DMS153 (cell line): ENCODE measurements at regions not wholly inside any gene's neighbourhood (a gene's known extent, or its start where the extent isn't known, plus 50 kb on each side); places are given as distances from the start of the nearest gene placed in this dataset.
"Not testable (repeated sequence)": the region's sequence is repeated elsewhere in the genome, so short reads cannot be mapped to it uniquely, and the experiment has no call there.

ENCODE experiments used
- DNase-seq: peaks from one replicate; lab custom pipeline; 2025; lab: John Stamatoyannopoulos, UW

DNA sequence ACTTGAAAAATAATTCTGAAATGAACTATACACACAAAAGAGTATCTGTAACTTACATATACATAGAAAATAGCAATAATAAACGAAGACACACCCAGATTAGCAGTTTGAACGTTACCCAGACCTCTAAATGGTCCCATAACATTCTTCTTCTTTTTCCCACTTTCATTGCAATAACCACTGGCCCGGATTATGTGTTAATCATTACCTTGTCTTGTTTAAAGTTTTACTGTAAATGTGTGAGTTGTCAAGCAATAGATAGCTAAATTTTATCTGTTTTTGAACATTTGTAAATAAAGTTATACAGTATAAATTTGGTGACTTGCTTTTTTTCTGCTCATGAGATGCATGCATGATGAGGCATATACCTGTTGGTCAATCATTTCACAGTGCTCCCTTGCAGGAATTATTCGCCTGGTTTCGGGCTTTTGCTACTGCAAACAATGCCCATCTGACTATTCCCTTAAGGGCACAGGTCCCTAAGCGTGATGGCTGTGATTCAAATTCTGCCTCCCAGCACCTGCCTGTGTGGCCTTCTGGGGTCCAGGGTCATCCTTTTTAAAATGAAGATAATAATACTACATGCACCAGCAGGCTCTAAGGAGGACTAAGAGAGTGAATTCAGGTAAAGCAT is 66.1 kb downstream of the GADD45G start:
- DNase-seq: no peak

DNA sequence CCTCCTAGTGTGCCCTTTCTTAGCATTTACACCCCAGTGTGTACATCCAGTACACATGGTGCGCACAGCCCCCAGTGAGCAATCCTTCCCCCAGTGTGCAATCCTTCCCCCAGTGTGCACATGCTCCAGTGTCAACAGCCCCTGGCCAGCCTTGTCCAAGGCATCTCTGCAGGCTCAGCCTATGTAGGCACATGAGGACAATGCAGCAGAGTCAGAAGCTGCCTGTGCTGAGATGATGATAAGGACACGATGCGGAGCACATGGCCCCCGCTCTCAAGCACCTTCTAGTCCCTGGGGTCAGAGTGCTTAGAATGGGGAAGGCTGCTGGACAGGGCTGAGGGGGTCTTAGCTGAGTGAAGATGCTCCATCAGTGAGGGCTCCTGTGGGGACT is 69.8 kb downstream of the GADD45G start:
- DNase-seq: no peak

DNA sequence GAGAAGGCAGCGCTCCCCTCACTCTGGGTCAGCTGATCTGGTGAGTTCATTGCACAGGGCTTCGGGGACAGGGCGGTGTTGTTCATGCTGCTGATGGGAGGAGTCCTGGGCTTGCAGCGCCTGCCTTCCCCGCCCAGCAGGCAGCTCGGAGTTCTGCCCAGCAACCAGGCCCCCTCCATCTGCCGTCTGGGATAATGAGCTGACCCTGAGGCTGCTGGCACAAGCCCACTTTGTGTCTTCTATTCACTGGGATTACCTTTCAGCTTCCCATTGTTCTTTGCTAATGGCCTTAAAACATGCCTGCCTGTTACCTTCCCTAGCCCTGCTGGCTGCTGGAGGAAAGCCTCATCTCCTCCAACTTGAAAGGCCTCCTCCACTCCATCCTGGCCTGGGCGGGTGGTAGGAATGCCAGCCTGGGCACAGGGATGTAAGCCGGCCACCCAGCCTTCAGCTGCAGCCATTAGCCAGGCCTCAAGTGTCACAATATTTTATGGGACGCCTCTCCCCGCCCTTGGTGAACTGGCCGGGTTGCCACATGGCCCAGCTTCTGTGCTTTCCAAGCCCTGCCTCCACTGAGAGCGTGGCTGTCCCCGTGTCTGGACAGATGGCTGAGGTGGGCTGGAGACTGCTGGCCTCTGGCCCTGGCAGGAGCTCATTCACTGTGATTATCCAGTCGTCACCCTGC is 70.4 kb downstream of the GADD45G start:
- DNase-seq: peak; percentile 82

DNA sequence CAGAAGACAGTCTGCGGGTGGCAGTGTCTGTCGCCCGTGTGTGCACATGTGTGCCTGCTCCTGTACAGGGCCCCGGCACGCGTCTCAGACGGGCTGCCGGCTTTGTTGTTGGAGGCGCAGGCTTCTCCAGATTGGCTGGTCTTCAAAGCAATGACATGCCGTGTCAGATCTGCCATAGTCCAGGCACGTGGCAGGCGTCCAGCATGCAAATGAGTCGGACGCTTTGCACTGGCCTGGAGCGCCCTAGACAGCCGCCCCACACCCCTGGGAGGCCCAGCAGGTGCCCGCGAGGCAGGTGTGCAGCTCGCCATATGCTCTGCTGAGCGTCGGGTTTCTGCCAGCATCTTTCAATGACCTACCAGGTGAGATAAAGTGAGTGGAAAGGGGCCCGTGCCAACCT is 71.5 kb downstream of the GADD45G start:
- DNase-seq: peak; percentile 99

DNA sequence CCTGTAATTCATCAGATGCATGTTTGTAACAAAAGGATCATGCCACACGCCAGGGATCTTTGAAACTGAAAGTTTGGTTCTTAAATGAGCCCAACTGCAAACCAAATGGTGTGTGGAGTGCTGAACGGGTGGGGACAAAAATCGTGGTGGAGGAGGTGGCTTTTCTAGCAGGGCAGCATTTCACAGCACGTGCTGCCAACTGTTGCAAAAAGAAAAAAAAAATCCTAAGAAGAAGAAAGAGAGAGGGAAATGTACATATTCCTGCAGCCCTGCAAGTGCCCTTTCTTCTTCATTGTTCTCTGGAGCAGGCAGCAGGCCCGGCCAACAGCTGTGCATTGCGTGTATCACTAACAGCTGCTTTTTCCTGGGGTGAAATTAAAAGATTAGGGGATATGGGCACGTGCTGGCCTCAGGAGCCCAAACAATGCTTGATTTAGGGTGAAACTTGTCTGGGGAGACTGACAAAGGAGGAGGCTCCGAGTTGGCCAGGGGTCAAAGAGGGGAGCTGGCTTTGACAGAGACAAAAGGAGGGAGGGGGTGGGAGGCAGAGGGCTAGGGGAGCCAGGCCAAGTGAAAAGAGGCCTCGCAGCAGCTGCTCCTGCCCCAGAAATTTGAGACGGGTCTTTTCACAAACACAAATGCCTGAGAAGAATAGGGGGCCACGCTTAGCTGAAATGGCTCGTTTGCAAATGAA is 73.0 kb downstream of the GADD45G start:
- peak; percentile 66 for DNase-seq

DNA sequence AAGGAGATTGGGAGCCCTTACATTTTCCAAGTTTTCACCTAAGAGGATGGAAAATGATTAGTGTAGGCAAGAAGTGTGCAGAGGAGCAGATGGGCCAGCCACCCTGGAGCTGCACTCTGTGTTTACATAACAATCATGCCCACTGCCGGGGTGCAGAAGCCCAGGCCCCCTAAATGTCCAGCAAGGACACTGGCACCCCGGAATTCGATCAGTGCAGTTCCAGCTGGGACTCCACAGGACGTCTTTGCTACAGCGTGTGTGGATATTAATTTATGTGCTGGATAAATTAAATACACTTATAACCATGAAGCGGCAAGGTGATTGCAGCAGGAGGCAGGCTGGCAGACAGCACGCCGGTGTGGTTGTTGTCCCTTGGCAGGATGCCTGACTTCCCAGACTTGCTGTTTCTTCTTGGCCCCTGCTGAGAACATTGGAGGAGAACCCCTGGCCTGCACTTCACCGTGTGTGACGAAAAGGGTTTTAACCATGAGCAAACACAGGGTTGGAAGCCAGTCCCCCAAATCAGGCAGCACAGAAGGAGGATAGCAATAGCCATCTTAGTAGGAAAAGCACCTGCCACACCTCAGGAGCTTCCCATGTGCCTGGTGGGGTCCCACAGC is 73.7 kb downstream of the GADD45G start:
- no peak for DNase-seq

DNA sequence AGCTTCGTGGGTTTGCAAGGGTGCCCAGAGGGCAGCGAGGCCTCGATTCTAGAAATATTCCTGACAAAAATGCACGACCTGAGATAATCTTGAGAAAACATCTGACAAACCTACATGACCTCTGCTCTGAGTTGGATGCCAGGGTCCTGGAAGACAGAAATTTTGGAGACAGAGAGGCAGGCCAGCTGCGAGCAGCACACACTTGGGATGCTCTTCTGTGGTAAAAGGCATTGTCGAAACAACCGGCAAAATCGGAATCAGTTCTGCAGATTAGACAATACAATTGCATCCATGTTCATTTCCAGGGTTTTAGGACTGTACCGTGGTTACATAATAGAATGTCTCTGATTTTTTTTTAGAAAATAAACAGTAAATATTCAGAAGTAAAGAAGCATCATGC is 74.2 kb downstream of the GADD45G start:
- DNase-seq: no peak

DNA sequence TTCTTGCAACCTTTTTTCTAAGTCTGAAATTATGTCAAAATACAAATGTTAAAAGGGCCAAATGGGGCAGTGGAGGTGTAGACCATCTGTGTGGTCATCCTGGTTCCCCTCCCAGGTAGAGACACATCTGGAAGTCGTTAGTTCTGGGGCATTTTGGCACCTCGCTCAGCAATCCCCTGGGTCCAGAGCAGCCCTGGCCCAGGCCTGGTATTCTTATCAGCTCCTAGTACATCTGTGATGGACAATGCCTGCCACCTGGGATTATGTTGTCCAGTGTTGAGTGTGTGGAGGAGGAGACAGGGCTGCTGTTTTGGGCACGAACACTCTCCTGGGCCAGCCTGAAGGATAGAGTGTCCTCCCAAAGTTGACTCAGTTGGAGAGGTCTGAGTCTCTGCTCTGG is 74.8 kb downstream of the GADD45G start:
- DNase-seq: no peak

DNA sequence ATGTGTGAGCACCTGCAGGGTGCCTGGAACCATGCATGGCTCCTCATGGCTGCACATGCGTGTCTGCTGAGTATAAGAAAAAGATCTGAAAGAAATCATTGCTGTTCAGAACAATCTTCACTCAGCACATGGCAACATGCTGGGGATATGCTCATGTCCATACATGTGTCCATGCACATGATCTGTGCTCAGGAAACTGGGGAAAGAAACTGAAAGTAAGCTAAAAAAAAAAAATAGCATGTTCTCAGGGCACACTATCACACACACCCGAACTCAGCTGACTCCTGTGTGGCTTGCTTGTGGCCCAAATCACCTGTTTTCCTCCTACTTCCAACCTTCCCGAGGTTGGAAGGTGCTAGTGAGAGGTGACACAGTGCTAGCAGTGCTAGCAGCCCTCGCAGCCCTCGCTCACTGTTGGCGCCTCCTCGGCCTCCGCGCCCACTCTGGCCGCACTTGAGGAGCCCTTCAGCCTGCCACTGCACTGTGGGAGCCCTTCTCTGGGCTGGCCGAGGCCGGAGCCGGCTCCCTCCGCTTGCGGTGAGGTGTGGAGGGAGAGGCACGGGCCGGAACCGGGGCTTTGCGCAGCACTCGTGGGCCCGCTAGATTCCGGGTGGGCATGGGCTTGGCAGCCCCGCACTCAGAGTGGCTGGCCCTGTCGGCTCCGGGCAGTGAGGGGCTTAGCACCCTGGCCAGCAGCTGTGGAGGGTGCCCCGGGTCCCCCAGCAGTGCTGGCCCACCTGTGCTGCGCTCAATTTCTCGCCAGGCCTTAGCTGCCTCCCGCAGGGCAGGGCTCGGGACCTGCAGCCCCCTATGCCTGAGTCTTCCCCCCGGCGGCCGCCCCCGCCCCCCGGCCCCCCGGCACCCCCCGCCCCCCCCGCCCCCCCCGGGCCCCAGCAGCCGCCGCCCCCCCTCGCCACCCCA is 76.0 kb downstream of the GADD45G start:
- DNase-seq: no peak

DNA sequence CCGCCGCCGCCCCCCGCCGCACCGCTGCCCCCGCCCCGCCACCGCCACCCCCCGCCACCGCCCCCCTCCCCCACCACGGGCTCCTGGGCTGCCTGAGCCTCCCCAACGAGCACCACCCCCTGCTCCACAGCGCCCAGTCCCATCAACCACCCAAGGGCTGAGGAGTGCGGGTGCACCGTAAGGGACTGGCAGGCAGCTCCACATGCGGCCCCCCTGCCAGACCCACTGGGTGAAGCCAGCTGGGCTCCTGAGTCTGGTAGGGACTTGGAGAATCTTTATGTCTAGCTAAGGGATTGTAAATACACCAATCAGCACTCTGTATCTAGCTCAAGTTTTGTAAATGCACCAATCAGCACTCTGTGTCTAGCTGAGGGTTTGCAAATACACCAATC is 76.7 kb downstream of the GADD45G start:
- DNase-seq: not testable (repeated sequence)

DNA sequence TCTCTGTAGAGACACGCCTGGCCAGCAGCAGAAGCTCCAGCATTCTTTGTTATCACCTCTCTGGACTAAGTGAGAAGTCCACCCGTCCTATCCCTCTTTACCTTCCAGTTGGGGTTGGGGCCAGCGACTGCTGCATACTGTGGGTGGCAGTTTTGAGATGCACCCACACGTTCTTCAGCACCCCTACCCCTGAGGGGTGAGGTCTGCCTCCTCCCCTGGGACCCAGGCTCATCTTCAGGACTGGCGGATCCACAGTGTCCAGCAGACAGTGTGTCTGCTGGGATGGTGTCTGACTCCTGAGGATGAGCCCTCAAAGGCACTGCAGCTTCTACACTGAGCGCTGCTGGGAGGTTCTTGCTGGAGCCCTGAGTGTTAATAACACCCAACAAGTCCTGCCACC is 78.8 kb downstream of the GADD45G start:
- DNase-seq: no peak

DNA sequence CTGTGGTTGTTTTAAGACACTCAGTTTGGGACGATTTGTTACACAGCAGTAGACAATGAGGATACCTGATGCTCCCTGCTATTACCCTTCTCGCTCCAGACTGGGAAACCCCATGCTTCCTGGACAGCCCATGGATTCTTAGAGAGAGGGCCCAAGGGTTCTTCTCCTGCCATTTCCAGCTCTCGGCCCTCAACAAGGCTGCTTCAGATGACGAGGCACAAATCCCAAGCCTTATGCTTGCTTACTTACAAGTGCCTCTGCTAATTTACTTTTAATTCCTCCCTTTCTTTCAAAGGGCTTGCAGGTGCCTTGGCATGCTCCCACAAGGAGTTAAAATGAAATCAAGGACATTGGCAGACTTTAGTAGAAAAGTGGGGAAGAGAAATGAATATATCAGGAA is 79.4 kb downstream of the GADD45G start:
- DNase-seq: no peak

DNA sequence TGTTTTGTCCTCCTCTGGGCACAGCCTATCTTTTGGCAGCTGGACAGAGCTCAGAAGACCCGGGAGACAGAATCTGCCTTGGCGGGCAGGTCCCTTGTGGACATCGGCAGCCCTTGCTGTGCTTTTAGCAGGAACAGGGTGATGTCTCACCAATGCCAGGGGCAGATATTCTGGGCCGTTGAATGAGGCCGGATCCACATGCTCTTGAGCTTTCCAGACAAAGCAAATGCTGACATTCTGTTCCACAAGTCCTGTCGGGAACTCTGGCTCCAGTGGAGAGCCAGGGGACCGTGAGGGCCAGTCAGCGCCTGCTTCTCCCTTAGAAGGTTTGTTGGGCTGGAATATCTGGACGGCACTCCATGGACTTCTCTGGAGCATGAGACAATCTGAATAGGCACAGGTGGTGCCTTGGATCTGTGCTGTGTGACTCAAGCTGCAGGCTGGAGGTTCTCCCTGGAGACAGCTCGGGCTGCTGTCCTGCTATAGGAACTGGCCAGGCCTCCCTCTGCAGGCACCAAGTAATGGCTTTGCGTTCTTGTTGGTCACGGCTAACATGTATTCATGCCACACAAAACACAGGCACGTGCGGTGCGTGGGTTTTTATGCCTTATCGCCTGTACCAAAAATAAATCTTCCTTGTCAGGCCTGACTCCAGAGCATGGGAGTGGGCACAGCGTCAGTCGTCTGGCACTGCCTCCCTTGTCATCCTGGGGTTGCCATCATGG is 80.3 kb downstream of the GADD45G start:
- no peak for DNase-seq

DNA sequence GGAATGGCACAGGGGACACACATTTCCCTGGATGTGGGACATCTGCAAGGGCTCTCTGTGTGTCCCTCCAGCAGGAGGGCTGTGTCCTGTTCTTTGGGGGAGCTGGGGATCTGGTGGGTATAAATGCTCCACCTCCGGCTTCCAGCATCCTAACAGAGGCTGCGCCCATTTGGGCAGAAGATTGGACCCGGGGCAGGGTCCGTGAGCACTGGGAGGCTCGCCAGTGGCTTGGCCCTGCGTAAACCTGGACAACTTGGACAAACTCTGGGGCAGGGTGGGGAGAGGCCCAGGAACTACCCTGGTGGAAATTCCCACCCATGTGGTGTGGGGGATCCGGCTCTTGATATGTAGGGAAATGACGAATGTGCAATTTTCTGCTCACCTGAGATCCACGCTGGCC is 80.9 kb downstream of the GADD45G start:
- DNase-seq: no peak

DNA sequence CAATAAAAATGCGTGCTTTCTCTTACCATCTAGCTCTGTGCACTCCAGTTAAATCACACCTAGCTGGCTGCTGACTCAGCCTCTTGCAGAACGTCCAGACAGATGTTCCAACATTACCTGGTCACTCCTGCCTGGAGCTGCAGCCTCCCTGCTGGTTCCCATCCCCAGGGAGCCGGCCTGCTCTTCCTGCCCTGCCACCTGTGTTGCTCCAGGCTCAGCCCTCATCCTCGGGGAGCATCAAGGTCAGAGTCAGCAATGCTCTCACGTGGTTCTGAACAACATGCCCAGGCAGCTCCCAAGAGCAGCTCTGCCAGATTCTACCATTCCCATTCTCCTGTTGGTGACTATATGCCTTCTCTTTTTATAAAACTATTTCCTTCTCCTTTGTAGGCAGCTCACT is 81.3 kb downstream of the GADD45G start:
- DNase-seq: peak; percentile 98

DNA sequence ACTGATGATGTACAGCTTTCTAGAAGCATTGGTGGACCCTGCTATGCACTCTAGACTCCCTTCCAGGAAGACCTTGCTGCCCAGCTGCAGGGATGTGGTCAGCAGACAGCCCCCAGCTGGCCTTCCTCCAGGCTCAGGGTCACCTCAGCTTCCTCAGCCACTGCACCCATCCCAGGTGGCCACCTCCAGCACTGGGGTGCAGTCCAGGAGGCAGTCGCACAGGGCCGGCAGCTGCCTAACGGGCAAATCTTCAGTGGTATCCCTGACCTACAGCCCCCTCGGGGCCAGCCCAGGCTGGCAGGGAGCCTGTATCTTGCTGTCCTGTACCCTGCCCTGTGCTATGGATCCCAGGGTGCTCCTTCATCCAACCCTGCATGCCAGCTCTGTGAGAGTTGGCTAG is 81.8 kb downstream of the GADD45G start:
- DNase-seq: no peak

DNA sequence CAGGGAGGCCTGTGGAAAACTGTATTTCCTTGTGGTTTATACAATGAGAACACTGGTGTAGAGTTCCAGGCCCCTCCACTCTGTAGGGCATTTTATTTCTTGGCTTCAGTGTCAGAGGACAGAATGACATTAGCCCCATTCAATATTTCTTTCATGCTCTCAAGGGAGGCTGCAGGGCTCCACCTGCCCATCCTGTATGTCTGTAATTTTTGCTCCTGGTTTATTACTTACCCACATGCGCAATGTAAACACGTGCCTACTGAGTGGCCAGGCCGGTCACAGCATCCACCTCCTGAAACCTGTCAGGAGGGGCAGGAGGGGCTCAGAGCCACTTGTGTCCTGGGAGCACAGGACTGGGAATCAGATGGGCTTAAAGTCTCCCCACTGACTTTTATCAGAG is 82.4 kb downstream of the GADD45G start:
- peak; percentile 95 for DNase-seq

DNA sequence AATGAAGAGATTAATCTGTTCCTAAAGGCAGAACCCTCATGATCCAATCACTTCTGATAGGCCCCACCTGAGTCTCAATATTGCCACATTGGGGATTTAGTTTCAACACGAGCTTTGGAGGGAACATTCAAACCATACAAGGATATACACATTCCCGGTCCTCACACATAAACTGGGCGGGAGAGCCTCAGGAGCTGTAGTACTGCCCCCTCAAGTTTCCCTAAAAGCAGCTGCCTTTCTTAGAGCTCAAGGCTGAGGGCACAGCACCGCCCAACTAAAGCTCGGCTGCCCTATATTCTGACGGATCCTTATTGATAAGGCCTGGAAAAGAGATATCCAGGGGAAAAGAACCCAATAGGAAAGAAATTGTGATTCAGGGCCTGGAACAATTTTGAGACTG is 83.0 kb downstream of the GADD45G start:
- DNase-seq: no peak

DNA sequence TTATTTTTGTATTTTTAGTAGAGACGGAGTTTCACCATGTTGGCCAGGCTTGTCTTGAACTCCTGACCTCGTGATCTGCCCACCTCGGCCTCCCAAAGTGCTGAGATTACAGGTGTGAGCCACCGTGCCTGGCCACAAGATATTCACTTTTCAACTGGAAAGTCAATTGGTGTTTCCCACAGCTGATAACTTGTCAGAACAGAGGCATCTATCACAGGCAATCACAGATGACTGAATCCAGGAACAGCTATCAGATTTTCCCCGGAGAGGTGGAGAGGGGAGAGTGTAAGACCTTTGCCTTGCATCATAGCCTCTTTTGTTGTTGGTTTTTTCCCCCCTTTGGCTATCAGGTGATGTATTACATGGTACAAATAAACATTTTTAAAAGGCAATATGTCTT is 84.5 kb downstream of the GADD45G start:
- not testable (repeated sequence) for DNase-seq

DNA sequence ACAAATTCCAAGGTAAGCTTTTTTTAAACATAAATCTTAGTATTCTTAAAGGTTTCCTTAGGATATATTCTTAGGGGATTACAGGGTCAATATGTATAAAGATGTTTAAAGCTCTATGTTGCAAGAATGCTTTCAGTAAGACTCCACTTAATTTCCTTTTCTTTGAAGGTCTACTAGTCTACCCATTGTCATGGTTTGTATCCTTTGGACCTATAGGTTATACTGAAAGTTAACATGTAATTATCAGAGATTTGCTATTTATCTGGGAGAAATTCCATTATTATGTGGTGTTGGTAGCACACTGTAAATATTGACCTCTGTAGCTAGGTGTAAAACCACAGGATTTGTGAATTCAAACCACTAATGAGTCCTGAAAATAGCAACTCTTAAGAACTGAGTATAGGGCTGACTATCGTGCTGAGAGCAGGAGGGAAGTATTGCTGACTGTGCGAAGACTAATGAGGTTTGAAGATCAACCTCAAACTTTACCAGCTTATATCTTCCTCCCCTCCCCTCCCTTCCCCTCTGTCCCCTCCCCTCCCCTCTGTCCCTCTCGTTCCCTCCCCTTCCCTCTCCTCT is 85.6 kb downstream of the GADD45G start:
- DNase-seq: no peak

DNA sequence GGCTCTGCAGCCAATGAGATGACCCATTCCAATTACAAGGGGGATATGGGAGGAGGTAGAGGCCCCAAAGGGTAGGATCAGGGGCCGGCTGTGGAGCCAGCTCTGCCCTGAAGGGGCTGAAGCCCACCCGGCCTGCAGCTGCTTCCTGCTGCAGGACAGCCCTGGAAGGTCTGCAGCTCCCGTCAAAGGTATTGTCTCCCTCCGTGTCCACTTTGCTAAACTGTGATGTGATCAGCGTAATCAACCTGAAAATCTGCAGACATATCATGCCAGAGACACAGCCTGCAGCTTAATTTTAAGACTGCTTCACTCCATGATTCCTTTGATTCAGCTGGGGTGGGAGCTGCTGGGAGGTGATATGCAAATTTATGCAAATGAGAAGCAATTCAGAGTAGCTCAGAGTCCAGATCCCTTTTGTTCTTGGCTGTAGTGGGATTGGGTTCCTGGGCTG is 90.7 kb downstream of the GADD45G start:
- DNase-seq: no peak
